ENCODE measurements at regions not wholly inside any gene's neighbourhood (a gene's known extent, or its start where the extent isn't known, plus 50 kb on each side); places are given as distances from the start of the nearest gene placed in this dataset.

GRCh38 chr4:15144249-15144966 is 142.1 kb downstream of the CPEB2 start:
- TF ChIP-seq, protein P1, sequence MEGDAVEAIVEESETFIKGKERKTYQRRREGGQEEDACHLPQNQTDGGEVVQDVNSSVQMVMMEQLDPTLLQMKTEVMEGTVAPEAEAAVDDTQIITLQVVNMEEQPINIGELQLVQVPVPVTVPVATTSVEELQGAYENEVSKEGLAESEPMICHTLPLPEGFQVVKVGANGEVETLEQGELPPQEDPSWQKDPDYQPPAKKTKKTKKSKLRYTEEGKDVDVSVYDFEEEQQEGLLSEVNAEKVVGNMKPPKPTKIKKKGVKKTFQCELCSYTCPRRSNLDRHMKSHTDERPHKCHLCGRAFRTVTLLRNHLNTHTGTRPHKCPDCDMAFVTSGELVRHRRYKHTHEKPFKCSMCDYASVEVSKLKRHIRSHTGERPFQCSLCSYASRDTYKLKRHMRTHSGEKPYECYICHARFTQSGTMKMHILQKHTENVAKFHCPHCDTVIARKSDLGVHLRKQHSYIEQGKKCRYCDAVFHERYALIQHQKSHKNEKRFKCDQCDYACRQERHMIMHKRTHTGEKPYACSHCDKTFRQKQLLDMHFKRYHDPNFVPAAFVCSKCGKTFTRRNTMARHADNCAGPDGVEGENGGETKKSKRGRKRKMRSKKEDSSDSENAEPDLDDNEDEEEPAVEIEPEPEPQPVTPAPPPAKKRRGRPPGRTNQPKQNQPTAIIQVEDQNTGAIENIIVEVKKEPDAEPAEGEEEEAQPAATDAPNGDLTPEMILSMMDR (conservative IDR thresholded peaks at IDR 0.05), result no peak
- Mint-ChIP-seq H3K27ac (ENCODE audit: unreplicated experiment) (no peak overlapping the region), H3K27me3 (ENCODE audit: low read depth) (no peaks in the 10 kb centered on the region), H3K9me3 (no peaks in the 10 kb centered on the region), H3K4me3 (no peak overlapping the region), H3K4me1 (peaks cover 31% of the 10 kb centered on the region), H3K36me3 (ENCODE audit: low read depth) (no peaks in the 10 kb centered on the region)
- DNase-seq (ENCODE audit: low read depth, low spot score), result no peak

DNA sequence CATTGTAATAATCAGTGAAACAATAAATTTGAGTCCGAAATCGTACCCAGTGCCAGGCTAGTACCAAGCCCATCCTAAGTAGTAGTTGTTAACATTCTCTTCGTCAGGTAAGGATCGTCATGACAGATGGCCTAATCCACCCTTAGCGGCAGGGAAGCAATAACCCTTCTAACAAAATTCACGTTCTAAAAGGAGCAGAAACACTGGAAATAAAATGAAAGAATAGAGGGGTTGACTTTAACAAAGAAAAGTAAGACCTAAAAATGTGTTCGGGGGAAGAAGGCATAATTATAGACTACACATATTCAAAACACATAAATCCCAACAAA is 142.7 kb downstream of the CPEB2 start:
- Mint-ChIP-seq H3K4me1 (peaks cover 37% of the 10 kb centered on the region), H3K9me3 (no peaks in the 10 kb centered on the region), H3K27me3 (ENCODE audit: low read depth) (no peaks in the 10 kb centered on the region), H3K4me3 (no peak overlapping the region), H3K36me3 (ENCODE audit: low read depth) (no peaks in the 10 kb centered on the region), H3K27ac (ENCODE audit: unreplicated experiment) (no peak overlapping the region)
- TF ChIP-seq, protein P1 (conservative IDR thresholded peaks at IDR 0.05), result no peak
- no peak for DNase-seq (ENCODE audit: low read depth, low spot score)

GRCh38 chr4:15145709-15146108 is 143.4 kb downstream of the CPEB2 start:
- TF ChIP-seq, protein P1 (conservative IDR thresholded peaks at IDR 0.05), result no peak
- Mint-ChIP-seq H3K36me3 (ENCODE audit: low read depth) (no peaks in the 10 kb centered on the region), H3K9me3 (no peaks in the 10 kb centered on the region), H3K4me1 (peaks cover 44% of the 10 kb centered on the region), H3K27ac (ENCODE audit: unreplicated experiment) (no peak overlapping the region), H3K4me3 (no peak overlapping the region), H3K27me3 (ENCODE audit: low read depth) (no peaks in the 10 kb centered on the region)
- no peak for DNase-seq (ENCODE audit: low read depth, low spot score)

DNA sequence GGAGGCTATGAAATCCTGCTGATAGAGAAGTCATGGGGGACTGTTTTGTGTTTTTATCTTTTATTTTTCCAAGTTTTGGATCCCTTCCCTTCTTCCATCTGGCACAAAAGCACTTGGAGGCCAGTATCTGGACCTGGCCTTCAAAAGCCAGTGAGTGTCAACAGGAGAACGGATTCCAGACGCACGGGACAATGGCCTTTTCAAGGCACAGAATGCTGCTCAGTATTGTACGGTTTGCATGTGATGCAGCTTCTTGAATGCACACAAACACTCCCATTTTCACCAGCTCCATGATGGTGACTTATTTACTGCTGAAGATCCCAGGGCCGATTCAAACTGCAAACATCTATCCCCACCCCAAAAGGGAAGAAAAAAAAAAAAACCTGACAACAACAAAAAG is 145.4 kb downstream of the CPEB2 start:
- H3K36me3 Mint-ChIP-seq (ENCODE audit: low read depth), result no peaks in the 10 kb centered on the region
- no peaks in the 10 kb centered on the region for H3K9me3 Mint-ChIP-seq

GRCh38 chr4:15148199-15148598 is 145.9 kb downstream of the CPEB2 start:
- Mint-ChIP-seq H3K36me3 (ENCODE audit: low read depth) (no peaks in the 10 kb centered on the region), H3K27me3 (ENCODE audit: low read depth) (no peaks in the 10 kb centered on the region), H3K4me3 (no peak overlapping the region), H3K4me1 (peaks cover 48% of the 10 kb centered on the region), H3K27ac (ENCODE audit: unreplicated experiment) (no peak overlapping the region), H3K9me3 (no peaks in the 10 kb centered on the region)
- TF ChIP-seq, protein P1 (conservative IDR thresholded peaks at IDR 0.05), result no peak
- DNase-seq (ENCODE audit: low read depth, low spot score), result no peak

More for the DNA sequence above, 145.4 kb downstream of the CPEB2 start:
- Mint-ChIP-seq H3K27me3 (ENCODE audit: low read depth) (no peaks in the 10 kb centered on the region), H3K4me3 (no peak overlapping the region), H3K27ac (ENCODE audit: unreplicated experiment) (peak overlapping the region; percentile 38), H3K4me1 (peaks cover 48% of the 10 kb centered on the region)
- no peak for DNase-seq (ENCODE audit: low read depth, low spot score)
- TF ChIP-seq, protein P1 (conservative IDR thresholded peaks at IDR 0.05), result no peak

All from neural crest cell (in vitro differentiated cells).